ENCODE measurements at regions not wholly inside any gene's neighbourhood (a gene's known extent, or its start where the extent isn't known, plus 50 kb on each side); places are given as distances from the start of the nearest gene placed in this dataset.
"Not testable (repeated sequence)": the region's sequence is repeated elsewhere in the genome, so short reads cannot be mapped to it uniquely, and the experiment has no call there.

- DNase-seq: no peak
Observed at GRCh38 chr10:83753490-83753889, 385.8 kb upstream of the GHITM start.

GRCh38 chr10:83754857-83755256 is 384.5 kb upstream of the GHITM start:
- DNase-seq: no peak

- no peak for DNase-seq
Observed at GRCh38 chr10:83760142-83760541, 379.2 kb upstream of the GHITM start.

GRCh38 chr10:83764666-83765065 is 374.6 kb upstream of the GHITM start:
- no peak for DNase-seq

GRCh38 chr10:83765731-83766130 is 373.6 kb upstream of the GHITM start:
- no peak for DNase-seq

- DNase-seq: no peak
Observed at GRCh38 chr10:83769281-83769820, 370.0 kb upstream of the GHITM start.

- DNase-seq: not testable (repeated sequence)
Observed at GRCh38 chr10:83786701-83787100, 352.6 kb upstream of the GHITM start.

GRCh38 chr10:83801983-83802382 is 337.3 kb upstream of the GHITM start:
- DNase-seq: no peak

- DNase-seq: no peak
Observed at GRCh38 chr10:83806717-83807116, 332.6 kb upstream of the GHITM start.

GRCh38 chr10:83809001-83809400 is 330.3 kb upstream of the GHITM start:
- DNase-seq: no peak

- DNase-seq: no peak
Observed at GRCh38 chr10:83816942-83817341, 322.4 kb upstream of the GHITM start.

- DNase-seq: no peak
Observed at GRCh38 chr10:83817797-83818196, 321.5 kb upstream of the GHITM start.

GRCh38 chr10:83819609-83820008 is 319.7 kb upstream of the GHITM start:
- no peak for DNase-seq

GRCh38 chr10:83820033-83820432 is 319.3 kb upstream of the GHITM start:
- no peak for DNase-seq

GRCh38 chr10:83824099-83824498 is 315.2 kb upstream of the GHITM start:
- DNase-seq: no peak

GRCh38 chr10:83834096-83834495 is 305.2 kb upstream of the GHITM start:
- DNase-seq: no peak

- no peak for DNase-seq
Observed at GRCh38 chr10:83835945-83836745, 303.2 kb upstream of the GHITM start.

- DNase-seq: no peak
Observed at GRCh38 chr10:83848677-83849076, 290.6 kb upstream of the GHITM start.

- DNase-seq: no peak
Observed at GRCh38 chr10:83849150-83849549, 290.2 kb upstream of the GHITM start.

- no peak for DNase-seq
Observed at GRCh38 chr10:83852146-83852545, 287.2 kb upstream of the GHITM start.

GRCh38 chr10:83862723-83863122 is 276.6 kb upstream of the GHITM start:
- no peak for DNase-seq

GRCh38 chr10:83863283-83863966 is 275.9 kb upstream of the GHITM start:
- no peak for DNase-seq

GRCh38 chr10:83869898-83870297 is 269.4 kb upstream of the GHITM start:
- no peak for DNase-seq
